GM08714 (cell line): ENCODE measurements at regions not wholly inside any gene's neighbourhood (a gene's known extent, or its start where the extent isn't known, plus 50 kb on each side); places are given as distances from the start of the nearest gene placed in this dataset.

Experiments
- H3K4me3 ChIP-seq: fragments of 200-500 bp; sonication (Bioruptor generic); 2 replicates; pipeline ENCODE4 v1.5.1; 2014; ENCODE audit warnings: mild to moderate bottlenecking, low read length, inconsistent platforms
- ZNF274 ChIP-seq: IDR thresholded peaks from 2 replicates; pipeline ENCODE4 v1.6.1; 2012; ENCODE audit warnings: mild to moderate bottlenecking, low read depth, low read length

GRCh38 chr18:41324020-41324791 lies 630.8 kb upstream of the PIK3C3 start:
- H3K4me3 ChIP-seq: no peak overlapping the region
- no peak for TF ChIP-seq ZNF274

- H3K4me3 ChIP-seq: no peak overlapping the region
- no peak for TF ChIP-seq ZNF274
Observed at GRCh38 chr18:41323044-41323443, 632.0 kb upstream of the PIK3C3 start.

- H3K4me3 ChIP-seq: no peak overlapping the region
- TF ChIP-seq ZNF274: no peak
Observed at GRCh38 chr18:41320100-41320499, 634.9 kb upstream of the PIK3C3 start.

GRCh38 chr18:41315134-41315533 lies 639.9 kb upstream of the PIK3C3 start:
- TF ChIP-seq ZNF274: no peak
- H3K4me3 ChIP-seq: no peak overlapping the region

- TF ChIP-seq ZNF274: no peak
- H3K4me3 ChIP-seq: no peak overlapping the region
Observed at GRCh38 chr18:41311571-41312547, 643.2 kb upstream of the PIK3C3 start.

- H3K4me3 ChIP-seq: no peak overlapping the region
- TF ChIP-seq ZNF274: no peak
Observed at GRCh38 chr18:41297740-41298139, 657.3 kb upstream of the PIK3C3 start.

- H3K4me3 ChIP-seq: no peak overlapping the region
- no peak for TF ChIP-seq ZNF274
Observed at GRCh38 chr18:41269294-41269693, 685.7 kb upstream of the PIK3C3 start.

GRCh38 chr18:41268271-41268670 lies 686.8 kb upstream of the PIK3C3 start:
- H3K4me3 ChIP-seq: no peak overlapping the region
- no peak for TF ChIP-seq ZNF274

GRCh38 chr18:41266616-41267015 lies 688.4 kb upstream of the PIK3C3 start:
- H3K4me3 ChIP-seq: no peak overlapping the region
- no peak for TF ChIP-seq ZNF274

- no peak overlapping the region for H3K4me3 ChIP-seq
- TF ChIP-seq ZNF274: no peak
Observed at GRCh38 chr18:41266204-41266603, 688.8 kb upstream of the PIK3C3 start.

GRCh38 chr18:41265047-41265446 lies 690.0 kb upstream of the PIK3C3 start:
- TF ChIP-seq ZNF274: no peak
- no peak overlapping the region for H3K4me3 ChIP-seq

- no peak overlapping the region for H3K4me3 ChIP-seq
- no peak for TF ChIP-seq ZNF274
Observed at GRCh38 chr18:41263956-41264355, 691.1 kb upstream of the PIK3C3 start.

GRCh38 chr18:41262688-41263087 lies 692.3 kb upstream of the PIK3C3 start:
- TF ChIP-seq ZNF274: no peak
- H3K4me3 ChIP-seq: no peak overlapping the region

- H3K4me3 ChIP-seq: no peak overlapping the region
- TF ChIP-seq ZNF274: no peak
Observed at GRCh38 chr18:41244591-41245037, 710.4 kb upstream of the PIK3C3 start.

GRCh38 chr18:41237317-41237716 lies 717.7 kb upstream of the PIK3C3 start:
- H3K4me3 ChIP-seq: no peak overlapping the region
- no peak for TF ChIP-seq ZNF274
